ENCODE measurements at regions not wholly inside any gene's neighbourhood (a gene's known extent, or its start where the extent isn't known, plus 50 kb on each side); places are given as distances from the start of the nearest gene placed in this dataset.

DNA sequence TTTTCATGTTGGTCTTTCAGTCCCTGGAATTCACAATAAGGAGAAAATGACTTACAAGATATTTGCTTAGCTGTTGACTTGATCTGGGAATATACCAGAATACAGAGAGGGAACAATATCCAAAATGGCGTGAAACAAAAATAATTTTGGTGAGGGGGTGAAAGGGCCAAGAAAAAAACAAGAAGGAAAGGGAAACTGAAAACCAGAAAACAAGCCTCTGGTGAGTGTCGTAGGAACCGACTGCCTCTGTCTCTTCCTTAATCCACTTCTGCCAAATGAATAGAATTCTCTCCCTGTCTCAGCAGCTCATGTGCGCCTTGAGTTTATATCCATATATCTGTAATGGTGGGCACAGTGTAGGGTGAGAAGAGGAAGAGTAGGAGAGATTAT, 367.6 kb downstream of the ETS1 start (continued):
- TF ChIP-seq, protein P1, sequence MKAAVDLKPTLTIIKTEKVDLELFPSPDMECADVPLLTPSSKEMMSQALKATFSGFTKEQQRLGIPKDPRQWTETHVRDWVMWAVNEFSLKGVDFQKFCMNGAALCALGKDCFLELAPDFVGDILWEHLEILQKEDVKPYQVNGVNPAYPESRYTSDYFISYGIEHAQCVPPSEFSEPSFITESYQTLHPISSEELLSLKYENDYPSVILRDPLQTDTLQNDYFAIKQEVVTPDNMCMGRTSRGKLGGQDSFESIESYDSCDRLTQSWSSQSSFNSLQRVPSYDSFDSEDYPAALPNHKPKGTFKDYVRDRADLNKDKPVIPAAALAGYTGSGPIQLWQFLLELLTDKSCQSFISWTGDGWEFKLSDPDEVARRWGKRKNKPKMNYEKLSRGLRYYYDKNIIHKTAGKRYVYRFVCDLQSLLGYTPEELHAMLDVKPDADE (IDR thresholded peaks at IDR 0.05), result no peak
- no peak for TF ChIP-seq NANOG (IDR thresholded peaks at IDR 0.05; ENCODE audit: borderline replicate concordance)
- no peak for TF ChIP-seq CREB1 (CRISPR knock-in tag; IDR thresholded peaks at IDR 0.05; ENCODE audit: low read depth)
- no peak for TF ChIP-seq JUNB (IDR thresholded peaks at IDR 0.05; ENCODE audit: unreplicated experiment)
- TF ChIP-seq, protein P2, sequence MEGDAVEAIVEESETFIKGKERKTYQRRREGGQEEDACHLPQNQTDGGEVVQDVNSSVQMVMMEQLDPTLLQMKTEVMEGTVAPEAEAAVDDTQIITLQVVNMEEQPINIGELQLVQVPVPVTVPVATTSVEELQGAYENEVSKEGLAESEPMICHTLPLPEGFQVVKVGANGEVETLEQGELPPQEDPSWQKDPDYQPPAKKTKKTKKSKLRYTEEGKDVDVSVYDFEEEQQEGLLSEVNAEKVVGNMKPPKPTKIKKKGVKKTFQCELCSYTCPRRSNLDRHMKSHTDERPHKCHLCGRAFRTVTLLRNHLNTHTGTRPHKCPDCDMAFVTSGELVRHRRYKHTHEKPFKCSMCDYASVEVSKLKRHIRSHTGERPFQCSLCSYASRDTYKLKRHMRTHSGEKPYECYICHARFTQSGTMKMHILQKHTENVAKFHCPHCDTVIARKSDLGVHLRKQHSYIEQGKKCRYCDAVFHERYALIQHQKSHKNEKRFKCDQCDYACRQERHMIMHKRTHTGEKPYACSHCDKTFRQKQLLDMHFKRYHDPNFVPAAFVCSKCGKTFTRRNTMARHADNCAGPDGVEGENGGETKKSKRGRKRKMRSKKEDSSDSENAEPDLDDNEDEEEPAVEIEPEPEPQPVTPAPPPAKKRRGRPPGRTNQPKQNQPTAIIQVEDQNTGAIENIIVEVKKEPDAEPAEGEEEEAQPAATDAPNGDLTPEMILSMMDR (conservative IDR thresholded peaks at IDR 0.05; ENCODE audit: low read depth in 2 of 2), result no peak
- TF ChIP-seq EZH2phosphoT487 (IDR thresholded peaks at IDR 0.05; ENCODE audit: unreplicated experiment), result no peak
- TF ChIP-seq, protein P3, sequence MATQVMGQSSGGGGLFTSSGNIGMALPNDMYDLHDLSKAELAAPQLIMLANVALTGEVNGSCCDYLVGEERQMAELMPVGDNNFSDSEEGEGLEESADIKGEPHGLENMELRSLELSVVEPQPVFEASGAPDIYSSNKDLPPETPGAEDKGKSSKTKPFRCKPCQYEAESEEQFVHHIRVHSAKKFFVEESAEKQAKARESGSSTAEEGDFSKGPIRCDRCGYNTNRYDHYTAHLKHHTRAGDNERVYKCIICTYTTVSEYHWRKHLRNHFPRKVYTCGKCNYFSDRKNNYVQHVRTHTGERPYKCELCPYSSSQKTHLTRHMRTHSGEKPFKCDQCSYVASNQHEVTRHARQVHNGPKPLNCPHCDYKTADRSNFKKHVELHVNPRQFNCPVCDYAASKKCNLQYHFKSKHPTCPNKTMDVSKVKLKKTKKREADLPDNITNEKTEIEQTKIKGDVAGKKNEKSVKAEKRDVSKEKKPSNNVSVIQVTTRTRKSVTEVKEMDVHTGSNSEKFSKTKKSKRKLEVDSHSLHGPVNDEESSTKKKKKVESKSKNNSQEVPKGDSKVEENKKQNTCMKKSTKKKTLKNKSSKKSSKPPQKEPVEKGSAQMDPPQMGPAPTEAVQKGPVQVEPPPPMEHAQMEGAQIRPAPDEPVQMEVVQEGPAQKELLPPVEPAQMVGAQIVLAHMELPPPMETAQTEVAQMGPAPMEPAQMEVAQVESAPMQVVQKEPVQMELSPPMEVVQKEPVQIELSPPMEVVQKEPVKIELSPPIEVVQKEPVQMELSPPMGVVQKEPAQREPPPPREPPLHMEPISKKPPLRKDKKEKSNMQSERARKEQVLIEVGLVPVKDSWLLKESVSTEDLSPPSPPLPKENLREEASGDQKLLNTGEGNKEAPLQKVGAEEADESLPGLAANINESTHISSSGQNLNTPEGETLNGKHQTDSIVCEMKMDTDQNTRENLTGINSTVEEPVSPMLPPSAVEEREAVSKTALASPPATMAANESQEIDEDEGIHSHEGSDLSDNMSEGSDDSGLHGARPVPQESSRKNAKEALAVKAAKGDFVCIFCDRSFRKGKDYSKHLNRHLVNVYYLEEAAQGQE (IDR thresholded peaks at IDR 0.05; ENCODE audit: unreplicated experiment), result no peak

DNA sequence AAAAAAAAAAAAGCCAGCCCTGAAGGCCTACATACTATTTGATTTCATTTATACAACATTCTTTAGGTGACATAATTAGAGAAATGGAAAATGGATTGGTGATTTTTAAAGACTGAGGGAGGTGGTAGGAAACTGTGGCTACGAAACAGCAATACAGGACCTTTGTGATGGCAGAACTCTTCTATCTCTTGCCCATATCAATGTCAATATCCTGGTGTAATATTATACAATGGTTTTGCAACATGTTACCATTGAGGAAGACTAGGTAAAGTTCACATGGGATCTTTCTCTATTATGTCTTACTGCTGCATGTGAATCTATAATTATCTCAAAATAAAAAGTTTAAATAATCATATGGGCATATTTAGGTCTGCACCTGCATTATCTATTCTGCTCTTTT, 371.2 kb downstream of the ETS1 start:
- Mint-ChIP-seq H3K27ac (no peak overlapping the region), H3K4me3 (no peak overlapping the region), H3K9me3 (peaks cover 28% of the 10 kb centered on the region), H3K27me3 (ENCODE audit: insufficient read depth, low read depth, poor library complexity) (peaks cover 3% of the 10 kb centered on the region), H3K4me1 (no peaks in the 10 kb centered on the region; the same call in 2 of the 3 replicates), H3K36me3 (ENCODE audit: low read depth) (peaks cover 22% of the 10 kb centered on the region; the same call in 2 of the 3 replicates)
- H3K36me3 ChIP-seq (ENCODE audit: insufficient read depth), result no peaks in the 10 kb centered on the region
- H4K20me1 ChIP-seq (replicated peaks; ENCODE audit: insufficient read depth), result no peaks in the 10 kb centered on the region
- H2AFZ ChIP-seq, result no peak overlapping the region
- H3K9me2 ChIP-seq (ENCODE audit: insufficient read depth), result peaks cover 6% of the 10 kb centered on the region; the same call in 1 of the 2 replicates
- H3K4me2 ChIP-seq, result no peak overlapping the region
- H3K27ac ChIP-seq (ENCODE audit: low read depth), result no peak overlapping the region
- H3K4me3 ChIP-seq, result no peak overlapping the region
- H3K27me3 ChIP-seq (ENCODE audit: insufficient read depth), result no peaks in the 10 kb centered on the region
- no peaks in the 10 kb centered on the region for H3K79me2 ChIP-seq (replicated peaks; ENCODE audit: insufficient read depth)
- no peaks in the 10 kb centered on the region for H3F3A ChIP-seq (replicated peaks; ENCODE audit: low read depth)
- no peaks in the 10 kb centered on the region for H3K4me1 ChIP-seq (ENCODE audit: insufficient read depth)
- DNase-seq (ENCODE audit: low spot score) (no peak), ATAC-seq (no peak)
- TF ChIP-seq, protein P4, sequence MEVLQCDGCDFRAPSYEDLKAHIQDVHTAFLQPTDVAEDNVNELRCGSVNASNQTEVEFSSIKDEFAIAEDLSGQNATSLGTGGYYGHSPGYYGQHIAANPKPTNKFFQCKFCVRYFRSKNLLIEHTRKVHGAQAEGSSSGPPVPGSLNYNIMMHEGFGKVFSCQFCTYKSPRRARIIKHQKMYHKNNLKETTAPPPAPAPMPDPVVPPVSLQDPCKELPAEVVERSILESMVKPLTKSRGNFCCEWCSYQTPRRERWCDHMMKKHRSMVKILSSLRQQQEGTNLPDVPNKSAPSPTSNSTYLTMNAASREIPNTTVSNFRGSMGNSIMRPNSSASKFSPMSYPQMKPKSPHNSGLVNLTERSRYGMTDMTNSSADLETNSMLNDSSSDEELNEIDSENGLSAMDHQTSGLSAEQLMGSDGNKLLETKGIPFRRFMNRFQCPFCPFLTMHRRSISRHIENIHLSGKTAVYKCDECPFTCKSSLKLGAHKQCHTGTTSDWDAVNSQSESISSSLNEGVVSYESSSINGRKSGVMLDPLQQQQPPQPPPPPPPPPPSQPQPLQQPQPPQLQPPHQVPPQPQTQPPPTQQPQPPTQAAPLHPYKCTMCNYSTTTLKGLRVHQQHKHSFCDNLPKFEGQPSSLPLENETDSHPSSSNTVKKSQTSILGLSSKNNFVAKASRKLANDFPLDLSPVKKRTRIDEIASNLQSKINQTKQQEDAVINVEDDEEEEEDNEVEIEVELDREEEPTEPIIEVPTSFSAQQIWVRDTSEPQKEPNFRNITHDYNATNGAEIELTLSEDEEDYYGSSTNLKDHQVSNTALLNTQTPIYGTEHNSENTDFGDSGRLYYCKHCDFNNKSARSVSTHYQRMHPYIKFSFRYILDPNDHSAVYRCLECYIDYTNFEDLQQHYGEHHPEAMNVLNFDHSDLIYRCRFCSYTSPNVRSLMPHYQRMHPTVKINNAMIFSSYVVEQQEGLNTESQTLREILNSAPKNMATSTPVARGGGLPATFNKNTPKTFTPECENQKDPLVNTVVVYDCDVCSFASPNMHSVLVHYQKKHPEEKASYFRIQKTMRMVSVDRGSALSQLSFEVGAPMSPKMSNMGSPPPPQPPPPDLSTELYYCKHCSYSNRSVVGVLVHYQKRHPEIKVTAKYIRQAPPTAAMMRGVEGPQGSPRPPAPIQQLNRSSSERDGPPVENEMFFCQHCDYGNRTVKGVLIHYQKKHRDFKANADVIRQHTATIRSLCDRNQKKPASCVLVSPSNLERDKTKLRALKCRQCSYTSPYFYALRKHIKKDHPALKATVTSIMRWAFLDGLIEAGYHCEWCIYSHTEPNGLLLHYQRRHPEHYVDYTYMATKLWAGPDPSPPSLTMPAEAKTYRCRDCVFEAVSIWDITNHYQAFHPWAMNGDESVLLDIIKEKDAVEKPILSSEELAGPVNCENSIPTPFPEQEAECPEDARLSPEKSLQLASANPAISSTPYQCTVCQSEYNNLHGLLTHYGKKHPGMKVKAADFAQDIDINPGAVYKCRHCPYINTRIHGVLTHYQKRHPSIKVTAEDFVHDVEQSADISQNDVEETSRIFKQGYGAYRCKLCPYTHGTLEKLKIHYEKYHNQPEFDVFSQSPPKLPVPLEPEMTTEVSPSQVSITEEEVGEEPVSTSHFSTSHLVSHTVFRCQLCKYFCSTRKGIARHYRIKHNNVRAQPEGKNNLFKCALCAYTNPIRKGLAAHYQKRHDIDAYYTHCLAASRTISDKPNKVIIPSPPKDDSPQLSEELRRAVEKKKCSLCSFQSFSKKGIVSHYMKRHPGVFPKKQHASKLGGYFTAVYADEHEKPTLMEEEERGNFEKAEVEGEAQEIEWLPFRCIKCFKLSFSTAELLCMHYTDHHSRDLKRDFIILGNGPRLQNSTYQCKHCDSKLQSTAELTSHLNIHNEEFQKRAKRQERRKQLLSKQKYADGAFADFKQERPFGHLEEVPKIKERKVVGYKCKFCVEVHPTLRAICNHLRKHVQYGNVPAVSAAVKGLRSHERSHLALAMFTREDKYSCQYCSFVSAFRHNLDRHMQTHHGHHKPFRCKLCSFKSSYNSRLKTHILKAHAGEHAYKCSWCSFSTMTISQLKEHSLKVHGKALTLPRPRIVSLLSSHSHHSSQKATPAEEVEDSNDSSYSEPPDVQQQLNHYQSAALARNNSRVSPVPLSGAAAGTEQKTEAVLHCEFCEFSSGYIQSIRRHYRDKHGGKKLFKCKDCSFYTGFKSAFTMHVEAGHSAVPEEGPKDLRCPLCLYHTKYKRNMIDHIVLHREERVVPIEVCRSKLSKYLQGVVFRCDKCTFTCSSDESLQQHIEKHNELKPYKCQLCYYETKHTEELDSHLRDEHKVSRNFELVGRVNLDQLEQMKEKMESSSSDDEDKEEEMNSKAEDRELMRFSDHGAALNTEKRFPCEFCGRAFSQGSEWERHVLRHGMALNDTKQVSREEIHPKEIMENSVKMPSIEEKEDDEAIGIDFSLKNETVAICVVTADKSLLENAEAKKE (CRISPR knock-in tag; IDR thresholded peaks at IDR 0.05), result no peak
- TF ChIP-seq, protein P3 (IDR thresholded peaks at IDR 0.05; ENCODE audit: unreplicated experiment), result no peak
- TF ChIP-seq POLR2AphosphoS5 (IDR thresholded peaks at IDR 0.05; ENCODE audit: low read depth), result no peak

Measured in GM23338 (cell line).